OCI-LY1 (cell line): ENCODE measurements at regions not wholly inside any gene's neighbourhood (a gene's known extent, or its start where the extent isn't known, plus 50 kb on each side); places are given as distances from the start of the nearest gene placed in this dataset.

Source experiments
- CTCF ChIP-seq: fragments of 200-600 bp; sonication (generic), shearing (Covaris generic); IDR thresholded peaks from 2 replicates; pipeline ENCODE4 v1.5.1; 2017; ENCODE audit warnings: mild to moderate bottlenecking, antibody characterized with exemption, low read length, moderate library complexity, mixed read lengths
- EZH2 ChIP-seq: fragments of 200-600 bp; sonication (generic), shearing (Covaris generic); IDR thresholded peaks from 2 replicates; pipeline ENCODE4 v1.8.0; 2017; ENCODE audit warnings: borderline replicate concordance, mixed run types, mild to moderate bottlenecking, antibody characterized with exemption, low read length, moderate library complexity, mixed read lengths

- TF ChIP-seq CTCF, result no peak
- TF ChIP-seq EZH2, result no peak
Measured at GRCh38 chr7:68444956-68445355, 1153.3 kb upstream of the AUTS2 start.
